GM21526 (cell line): ENCODE measurements at regions not wholly inside any gene's neighbourhood (a gene's known extent, or its start where the extent isn't known, plus 50 kb on each side); places are given as distances from the start of the nearest gene placed in this dataset.
A peak's percentile ranks its signal among the peaks of the same experiment; 100 is the strongest.

ENCODE experiments used
- ATAC-seq: cut with Tn5 transposase; IDR thresholded peaks from one replicate; pipeline ENCODE4 v1.9.1; 2021; ENCODE audit warnings: moderate library complexity; ENCODE audit not compliant: unreplicated experiment, low FRiP score

DNA sequence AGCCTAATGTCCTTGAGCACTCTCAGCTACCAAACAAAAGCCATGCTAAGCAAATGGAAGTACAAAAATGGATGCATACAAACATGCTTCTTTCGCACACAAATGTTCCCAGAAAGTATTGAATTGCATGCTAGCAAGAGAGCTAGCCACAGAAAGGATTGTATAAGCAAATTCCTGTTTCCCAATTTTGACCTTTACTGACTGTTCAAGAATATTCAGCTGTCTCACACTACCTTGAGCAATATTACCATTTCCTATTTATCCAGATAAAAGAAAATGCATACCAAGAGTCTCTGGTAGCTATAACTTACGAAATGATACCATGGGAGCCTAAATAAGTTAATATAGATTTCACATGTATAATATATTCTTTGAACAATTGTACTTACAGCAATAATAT is 264.6 kb downstream of the TMEM167A start:
- no peak for ATAC-seq

DNA sequence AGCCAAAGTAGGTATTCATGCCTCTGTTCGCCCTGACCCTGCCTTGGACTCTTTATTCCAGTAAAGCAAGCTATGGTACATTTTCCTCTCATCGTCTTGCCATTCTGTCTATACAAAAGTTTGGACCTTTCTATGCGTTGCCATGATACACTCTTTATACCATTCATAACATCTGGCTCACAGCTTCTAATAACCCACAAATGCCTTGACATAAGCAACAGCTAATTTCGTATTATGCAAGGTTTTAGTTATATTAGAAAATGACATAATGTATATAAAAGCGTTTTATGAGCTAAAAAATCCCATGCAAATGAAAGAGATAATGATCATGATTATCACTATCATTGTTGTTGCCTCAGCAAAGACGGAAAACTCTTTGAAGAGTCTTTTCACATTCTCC is 265.7 kb downstream of the TMEM167A start:
- ATAC-seq, result no peak

DNA sequence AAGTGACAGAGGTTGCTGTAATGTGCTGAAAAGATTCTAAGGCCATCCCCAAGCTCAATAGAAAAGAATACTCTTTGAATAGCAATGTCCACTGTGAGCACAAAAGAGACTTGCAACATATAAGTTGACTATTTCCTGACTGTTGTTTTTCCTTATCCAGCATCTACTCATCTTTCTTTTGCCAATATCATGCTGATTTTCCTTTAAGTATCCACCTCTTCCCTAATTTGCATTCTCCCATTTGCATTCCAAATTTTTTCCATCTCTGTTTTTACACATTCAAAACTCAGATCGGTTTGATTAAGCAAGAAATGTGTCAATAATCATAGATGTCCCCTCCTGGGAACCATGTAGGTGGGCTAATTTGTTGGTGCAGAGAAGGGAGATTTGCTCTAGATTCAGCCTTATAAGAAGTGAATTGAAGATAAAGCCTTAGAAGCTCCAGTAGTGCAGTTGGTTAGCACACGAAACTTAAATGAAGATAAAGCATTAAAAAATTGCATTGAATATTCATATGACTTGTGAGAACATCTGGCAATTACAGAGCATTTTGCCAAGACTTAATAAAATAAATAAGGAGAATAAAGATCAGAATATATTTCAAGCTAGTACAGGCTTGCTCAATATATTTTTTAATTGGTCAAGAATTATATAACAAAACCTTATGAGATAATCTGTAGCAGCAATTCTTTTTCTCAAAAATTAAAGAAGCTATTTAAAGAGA is 267.6 kb downstream of the TMEM167A start:
- no peak for ATAC-seq

DNA sequence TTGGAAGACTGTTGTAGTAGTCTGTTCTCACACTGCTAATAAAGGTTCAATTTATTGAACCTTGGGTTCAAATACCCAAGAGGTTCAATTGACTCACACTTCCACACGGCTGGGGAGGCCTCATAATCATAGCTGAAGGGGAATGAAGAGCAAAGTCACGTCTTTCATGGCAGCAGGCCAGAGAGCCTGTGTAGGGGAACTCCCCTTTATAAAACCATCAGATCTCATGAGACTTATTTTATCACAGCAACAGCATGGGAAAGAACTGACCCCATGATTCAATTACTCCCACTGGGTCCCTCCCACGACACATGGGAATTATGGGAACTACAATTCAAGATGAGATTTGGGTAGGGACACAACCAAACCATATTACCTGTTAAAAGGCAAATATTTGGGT is 268.2 kb downstream of the TMEM167A start:
- no peak for ATAC-seq

DNA sequence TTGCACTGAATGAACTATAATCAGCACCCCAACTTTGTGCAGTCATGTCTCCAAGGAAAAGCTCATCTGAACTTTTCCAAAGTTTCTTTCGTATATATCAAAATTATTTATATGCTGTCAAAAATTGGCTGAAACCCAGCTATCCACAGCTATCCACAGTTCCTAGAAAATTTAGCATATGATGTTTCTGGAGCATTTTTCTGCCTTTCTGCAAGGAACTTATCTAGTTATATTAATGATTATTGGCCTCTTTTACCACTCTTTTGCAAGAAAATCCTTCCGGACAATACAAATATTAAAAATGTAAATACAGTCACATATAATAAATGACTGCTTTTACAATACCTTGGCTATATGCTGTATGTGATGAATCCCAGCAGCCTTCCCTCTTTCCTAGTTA is 270.2 kb downstream of the TMEM167A start:
- no peak for ATAC-seq

DNA sequence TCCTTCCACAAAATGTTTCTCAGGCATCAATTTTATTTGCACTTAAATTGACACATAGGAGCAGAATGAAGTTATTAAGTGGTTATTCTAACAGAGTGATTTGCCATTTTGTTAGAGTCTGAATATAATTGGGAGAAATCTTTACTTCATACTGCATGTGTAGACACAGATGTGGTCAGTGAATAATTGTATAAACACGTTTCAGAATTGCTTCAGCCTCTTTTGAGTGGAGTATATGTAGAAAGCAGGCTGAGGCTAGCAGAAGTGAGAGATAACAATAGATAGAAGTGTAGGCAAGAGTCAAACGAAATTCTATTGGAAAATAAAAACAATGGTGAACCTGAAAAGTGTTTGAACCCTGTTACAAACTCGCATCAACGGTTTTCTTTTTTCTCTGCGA is 270.7 kb downstream of the TMEM167A start:
- no peak for ATAC-seq

DNA sequence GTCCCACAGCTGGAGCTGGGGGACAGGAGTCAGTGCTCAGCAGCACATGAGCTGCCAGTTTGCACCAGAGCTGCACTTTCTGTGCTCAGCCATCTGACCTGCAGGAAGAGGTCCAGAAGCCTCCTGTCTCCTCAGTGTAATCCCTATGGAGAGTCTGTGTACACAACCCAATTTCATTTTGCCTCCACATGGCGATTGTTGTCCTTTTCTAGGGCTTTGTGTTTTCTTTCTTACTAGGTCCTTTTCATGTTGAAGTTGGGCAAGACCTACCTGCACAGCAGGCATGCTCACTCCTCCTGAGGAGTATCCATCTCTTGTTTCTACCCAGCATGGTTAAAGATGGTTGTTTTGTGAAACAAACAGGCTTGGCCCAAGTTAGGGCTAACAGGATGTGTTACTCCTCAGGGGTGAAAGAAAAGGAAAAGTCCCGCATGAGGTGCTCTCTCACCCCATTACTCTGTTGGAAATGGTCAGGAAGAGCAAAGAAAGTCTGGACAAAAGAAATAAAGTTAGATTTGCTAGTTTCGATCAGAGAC is 273.0 kb downstream of the TMEM167A start:
- ATAC-seq, result no peak

DNA sequence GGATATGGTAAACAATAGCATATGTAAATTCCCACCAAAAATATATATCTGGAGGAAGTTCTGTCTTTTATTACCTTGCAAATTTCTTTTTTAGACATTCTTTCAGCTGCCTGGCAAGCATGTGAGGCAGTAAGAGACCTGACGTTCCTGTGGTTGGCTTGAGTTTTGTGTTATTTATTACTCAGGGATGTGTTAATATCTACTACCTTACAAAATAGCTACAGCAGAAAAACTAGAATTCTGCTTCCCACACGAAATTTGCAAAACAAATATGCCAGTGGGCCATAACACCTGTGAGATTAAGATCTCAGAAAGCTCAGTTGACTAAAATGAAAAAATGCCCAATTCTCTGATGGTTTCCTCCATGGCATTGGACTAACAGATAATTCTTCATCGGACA is 274.2 kb downstream of the TMEM167A start:
- ATAC-seq, result no peak

DNA sequence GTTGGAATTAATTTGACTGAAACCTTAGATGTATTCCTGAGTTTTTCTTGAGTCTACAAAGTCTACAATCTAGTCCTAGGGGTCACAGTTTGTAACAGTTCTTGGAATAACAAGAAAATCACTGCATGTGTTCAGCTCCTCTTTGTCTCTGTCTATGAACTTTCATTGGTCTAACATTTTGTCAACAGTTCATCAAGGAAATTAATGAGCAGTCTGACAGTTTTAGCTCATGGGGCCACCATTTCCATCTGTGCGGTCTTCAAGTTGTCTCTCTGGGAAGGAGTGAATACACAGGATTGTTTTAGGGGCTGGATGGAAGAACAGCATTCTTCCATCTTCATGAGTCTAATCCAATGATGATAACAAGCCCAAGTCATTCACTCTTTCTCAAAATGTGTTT is 276.4 kb downstream of the TMEM167A start:
- ATAC-seq, result no peak

DNA sequence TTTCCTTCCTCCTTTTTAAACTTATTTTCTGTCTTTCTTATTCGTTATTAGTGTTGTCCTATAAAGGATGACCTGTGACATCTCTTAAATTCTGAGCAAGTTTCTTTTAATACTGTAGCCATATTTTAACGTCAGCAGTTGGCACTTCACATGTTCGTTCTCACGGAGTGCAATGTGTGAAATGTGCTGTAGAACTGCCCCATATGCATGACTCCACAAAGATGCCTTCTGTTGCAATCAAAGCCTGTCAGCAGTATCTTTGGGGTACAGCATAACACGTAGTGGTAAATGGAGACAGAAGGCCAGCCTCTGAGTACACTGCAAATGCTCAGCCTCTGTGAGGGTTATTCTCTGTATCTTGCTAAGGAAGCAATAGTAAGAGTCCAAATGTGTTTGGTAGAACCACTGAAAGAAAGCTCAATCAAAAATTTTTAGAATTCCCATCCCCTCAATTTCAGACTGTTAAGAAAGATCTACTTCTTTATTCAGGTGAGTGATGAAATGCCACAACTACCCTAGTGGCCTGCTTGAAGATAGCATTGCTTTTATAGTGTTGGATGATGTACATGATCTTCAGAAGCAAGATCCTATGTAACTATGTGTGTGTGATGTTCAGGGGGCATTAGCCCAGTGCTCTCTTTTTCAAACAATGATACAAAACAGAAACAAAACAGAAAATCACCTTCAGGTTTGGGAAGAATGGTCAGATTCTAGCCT is 277.7 kb downstream of the TMEM167A start:
- peak; percentile 51 for ATAC-seq

DNA sequence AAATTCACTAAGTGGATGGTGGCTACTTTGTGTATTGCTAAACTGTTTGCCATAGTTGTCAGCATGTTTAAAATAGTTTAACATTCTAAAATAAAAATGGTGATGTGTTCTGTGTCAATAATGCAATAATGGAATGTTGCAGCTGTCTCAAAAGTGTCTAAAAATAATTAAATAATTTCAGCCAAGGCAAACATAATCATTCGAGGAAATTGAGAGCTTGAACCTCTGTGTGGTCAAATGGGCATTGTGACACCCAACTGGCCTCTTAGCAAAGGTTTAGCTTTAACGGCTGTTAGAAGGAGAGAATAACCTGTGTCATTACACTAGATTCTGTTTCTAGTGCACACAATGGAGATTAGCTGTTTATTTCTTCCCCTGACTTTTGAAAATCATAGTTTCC is 278.5 kb downstream of the TMEM167A start:
- no peak for ATAC-seq

DNA sequence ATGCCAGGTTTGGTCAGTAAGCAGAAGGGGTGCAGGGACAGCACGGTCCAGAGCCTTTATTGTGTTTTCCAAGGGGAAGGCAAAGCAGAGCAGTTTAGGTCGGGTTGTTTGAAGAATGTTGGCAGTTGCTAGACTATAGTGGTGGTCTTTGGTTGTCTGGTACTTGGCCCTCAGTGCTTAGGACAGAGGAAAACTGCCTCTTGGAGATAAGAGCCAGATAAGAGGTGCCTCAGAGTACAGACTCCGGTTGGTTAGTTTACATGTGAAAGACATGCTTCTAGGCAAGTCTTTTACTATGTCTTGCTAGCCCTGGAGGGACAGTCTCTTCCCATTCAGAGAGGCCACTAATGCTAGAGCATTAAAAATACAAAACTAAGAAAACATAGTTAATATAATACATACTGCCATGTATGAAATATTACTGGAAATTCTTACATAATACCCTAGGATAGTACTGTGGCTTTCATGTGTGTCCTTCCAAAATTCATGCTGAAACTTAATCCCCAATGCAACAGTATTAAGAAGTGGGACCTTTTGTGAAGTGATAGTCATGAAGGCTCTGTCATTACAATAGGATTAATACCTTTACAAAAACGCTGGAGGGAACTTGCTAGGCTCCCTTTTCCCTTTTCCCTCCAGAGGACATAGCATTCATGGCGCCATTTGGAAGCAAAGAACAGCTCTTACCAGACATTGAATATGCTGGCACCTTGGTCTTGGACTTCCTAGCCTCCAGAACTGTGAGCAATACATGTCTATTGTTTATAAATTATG is 280.4 kb downstream of the TMEM167A start:
- no peak for ATAC-seq

DNA sequence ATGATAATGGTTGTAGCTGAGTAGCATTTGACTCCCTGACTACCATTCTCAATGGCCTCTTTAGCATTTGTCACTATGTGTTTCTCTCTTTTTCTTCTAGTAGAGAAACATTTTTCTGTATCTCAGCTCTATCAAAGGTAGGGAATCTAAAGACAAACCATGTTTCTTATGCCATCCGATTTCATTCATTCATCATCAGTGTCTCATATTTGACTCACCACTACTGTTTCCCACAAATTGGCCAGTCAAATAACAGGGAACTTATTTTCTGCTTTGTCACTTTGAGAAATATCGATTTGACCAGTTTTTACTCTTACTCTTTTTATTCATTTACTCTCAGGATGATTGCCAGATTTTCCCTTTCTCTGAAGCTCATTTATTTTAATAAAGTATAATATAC is 282.3 kb downstream of the TMEM167A start:
- no peak for ATAC-seq

DNA sequence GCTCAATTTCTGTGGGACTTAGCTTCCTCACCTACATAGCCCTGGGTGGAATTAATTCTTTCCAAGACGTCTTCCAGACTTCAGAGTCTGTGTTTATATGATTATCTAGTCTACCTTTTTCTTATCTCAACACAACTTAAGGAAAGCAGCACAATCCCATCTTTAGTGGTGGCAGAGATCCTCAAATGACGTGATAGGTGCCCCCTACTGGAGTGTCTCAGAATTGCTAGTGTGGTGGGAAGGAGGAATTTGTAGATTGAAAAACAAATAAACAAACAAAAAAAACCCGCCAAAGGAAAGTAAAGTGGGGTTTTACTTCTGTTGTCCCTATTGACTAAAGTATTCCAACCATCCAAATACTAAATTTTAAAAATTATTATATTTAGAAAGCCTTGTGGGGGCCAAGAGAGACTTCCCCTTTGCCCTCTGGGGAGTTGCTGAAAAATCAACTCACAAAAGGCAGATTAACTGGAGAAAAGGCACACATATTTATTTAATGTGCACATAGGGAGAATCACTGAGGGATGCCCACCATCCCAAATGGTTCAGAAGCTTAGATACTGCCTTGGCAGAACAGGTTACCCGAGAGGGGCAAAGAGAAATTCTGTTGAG is 283.3 kb downstream of the TMEM167A start:
- ATAC-seq, result no peak

DNA sequence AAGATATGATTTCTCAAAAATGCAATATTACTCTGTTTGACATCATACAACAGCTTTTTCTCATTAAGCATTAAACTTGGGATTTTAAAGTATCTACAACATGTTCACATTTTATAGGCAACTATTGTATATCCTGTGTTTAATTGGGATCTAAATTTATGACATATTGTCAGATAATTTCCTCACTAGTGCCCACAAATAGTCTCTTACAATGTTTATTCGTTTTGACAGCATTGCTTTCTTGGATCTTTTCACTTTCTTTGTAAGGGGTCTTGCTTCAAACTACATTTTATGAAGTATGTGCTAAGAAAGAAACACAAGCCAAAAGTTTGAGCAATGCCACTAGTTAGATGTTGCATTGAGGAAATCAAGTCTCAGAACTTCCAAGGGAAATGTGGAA is 285.1 kb downstream of the TMEM167A start:
- ATAC-seq, result no peak

DNA sequence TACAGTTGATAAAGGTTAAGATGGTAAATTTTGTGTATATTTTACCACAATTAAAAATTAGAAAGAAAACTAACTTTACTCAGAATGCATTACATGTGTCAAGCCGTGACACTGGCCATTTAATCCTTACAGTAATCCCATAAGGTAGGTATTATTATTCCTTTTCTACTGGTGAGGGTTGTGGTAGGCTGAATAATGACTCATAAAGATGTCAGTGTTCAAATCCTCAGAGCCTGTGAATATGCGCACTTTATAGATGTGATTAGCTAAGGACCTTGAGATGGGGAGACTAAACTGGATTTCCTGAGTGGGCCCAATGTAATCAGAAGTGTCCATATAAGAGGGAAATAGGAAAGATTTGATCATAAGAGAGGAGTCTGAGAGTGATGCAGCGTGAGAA is 288.1 kb downstream of the TMEM167A start:
- no peak for ATAC-seq

DNA sequence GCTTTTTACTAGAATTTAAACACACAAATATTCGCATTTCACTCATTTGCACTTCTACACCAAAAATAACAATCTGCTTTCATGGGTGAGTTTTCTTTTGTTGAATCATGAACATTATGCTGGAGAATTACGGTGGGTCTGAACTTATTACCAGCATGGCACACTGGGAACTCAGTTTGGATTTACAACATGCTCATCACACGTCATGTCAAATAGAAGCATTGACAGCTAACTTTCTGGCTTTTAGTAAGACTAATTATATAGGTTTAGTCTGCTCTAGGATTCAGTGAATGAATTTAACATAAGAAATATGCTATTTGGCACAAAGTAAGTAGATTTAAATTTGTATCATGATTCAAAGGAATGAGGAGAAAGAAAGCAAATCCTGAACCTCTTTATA is 290.4 kb downstream of the TMEM167A start:
- ATAC-seq, result no peak

DNA sequence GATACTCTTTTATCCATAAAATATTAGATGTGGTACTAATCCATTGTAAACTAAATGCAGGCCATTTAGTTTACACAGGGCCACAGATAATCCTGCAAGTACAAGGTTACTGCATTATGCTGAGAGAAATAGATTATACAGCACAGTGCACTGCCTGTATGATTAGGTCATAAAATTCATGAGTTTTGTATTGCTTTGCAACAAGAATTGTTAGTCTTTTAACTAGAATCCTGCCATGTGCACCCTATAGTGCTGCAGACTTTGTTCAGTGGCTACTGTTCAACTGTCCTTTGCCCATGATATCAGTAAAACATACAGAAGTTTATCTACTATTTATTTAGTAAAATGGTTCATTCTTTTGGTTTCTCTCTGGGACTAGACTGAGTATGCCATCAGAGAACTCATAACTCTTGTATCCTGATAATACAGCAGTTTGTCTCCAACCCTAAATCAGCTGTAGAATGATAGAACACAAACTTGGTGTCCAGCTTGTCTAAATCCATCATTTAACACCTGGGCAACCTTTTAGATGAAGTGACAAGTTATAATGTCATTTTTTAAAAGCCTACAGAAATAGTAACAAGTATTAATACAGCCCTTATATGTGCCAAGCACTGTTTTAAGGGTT is 291.2 kb downstream of the TMEM167A start:
- no peak for ATAC-seq

DNA sequence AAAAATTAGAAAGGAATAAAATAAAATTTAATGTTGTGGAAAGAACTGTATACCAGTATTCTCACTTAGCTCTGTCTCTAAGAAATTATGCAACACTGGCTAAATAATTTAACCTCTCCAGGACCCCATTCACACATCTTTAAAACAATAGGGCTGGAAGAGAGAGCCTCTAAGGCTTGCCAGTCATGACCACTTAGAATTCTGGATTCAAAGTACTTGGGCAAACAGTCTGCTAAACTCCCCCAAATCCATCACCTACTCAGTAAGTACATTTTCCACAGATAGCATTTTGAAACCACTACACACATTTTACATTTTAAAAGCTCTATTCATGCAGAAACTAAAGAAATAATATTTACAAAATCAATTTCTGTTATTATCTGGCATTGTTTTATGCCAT is 291.7 kb downstream of the TMEM167A start:
- ATAC-seq, result no peak

DNA sequence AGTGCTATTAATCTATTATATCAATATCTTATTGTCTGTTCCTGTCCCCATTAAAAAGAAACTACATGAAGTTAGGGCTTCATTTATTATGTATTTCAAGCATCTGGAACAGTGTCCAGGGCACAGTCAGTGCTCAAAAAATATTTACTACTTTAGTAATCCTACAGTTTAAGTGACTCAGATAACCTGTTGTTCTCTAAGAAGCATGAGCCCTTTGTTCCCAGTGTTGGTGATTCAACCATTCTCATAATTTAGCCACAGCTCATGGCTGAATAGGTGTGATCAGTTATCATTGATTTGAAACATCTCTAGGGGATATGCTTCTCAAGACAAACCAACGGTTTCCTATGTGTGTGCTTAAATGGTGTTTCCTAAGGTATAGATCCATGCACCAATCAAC is 292.7 kb downstream of the TMEM167A start:
- ATAC-seq, result no peak
